CD4-positive, alpha-beta memory T cell (primary cell): ENCODE measurements at regions not wholly inside any gene's neighbourhood (a gene's known extent, or its start where the extent isn't known, plus 50 kb on each side); places are given as distances from the start of the nearest gene placed in this dataset.
"Not testable (repeated sequence)": the region's sequence is repeated elsewhere in the genome, so short reads cannot be mapped to it uniquely, and the experiment has no call there.

Source experiments
- CTCF ChIA-PET: fragments of 350-600 bp; sonication (Branson Sonifier 250); formaldehyde crosslinking; loops from one replicate; lab custom pipeline; 2021; ENCODE audit warnings: inconsistent platforms; ENCODE audit not compliant: partially characterized antibody; lab: Charles Lee
- POLR2A ChIA-PET: fragments of 350-600 bp; sonication (Branson Sonifier 250); formaldehyde crosslinking; loops from one replicate; lab custom pipeline; 2021; ENCODE audit not compliant: partially characterized antibody; lab: Charles Lee
- DNase-seq, 5 donors: peaks; one replicate each; pipeline versions ENCODE4 v3.0.0 to v3.0.0-alpha.2; 2020 to 2022; ENCODE audit warnings: mixed read lengths in 1 of 5
- H3K27ac ChIP-seq: one replicate; pipeline ENCODE4 v1.7.0; 2013; ENCODE audit warnings: low read depth, low read length
- H3K27me3 ChIP-seq: 2 replicates; pipeline ENCODE4 v1.7.0; 2013; ENCODE audit warnings: mild to moderate bottlenecking, low read length, moderate library complexity; ENCODE audit not compliant: insufficient read depth
- H3K36me3 ChIP-seq: 2 replicates; pipeline ENCODE4 v1.7.0; 2013; ENCODE audit warnings: mild to moderate bottlenecking, low read length, moderate library complexity; ENCODE audit not compliant: insufficient read depth
- H3K4me1 ChIP-seq: 2 replicates; pipeline ENCODE4 v1.7.0; 2013; ENCODE audit warnings: mild to moderate bottlenecking, low read length, moderate library complexity; ENCODE audit not compliant: insufficient read depth
- H3K4me3 ChIP-seq, 2 donors: one replicate each; pipeline ENCODE4 v1.7.0; 2013; ENCODE audit warnings: low read length in 2 of 2, mild to moderate bottlenecking in 1 of 2
- H3K9me3 ChIP-seq, 2 donors: one replicate each; pipeline ENCODE4 v1.7.0; 2013; ENCODE audit warnings: low read length in 2 of 2, control low read depth in 1 of 2; ENCODE audit not compliant: control insufficient read depth in 1 of 2
- H3K27ac Mint-ChIP-seq, 7 donors: one replicate each; pipeline ENCODE4 v1.8.0; 2020 to 2021; ENCODE audit warnings: mixed read lengths in 7 of 7, mild to moderate bottlenecking in 6 of 7, inconsistent platforms in 3 of 7, moderate library complexity in 3 of 7
- H3K27me3 Mint-ChIP-seq, 2 donors: one replicate each; pipeline ENCODE4 v1.8.0; 2020 to 2021; ENCODE audit warnings: mixed read lengths in 2 of 2
- H3K36me3 Mint-ChIP-seq, 2 donors: one replicate each; pipeline ENCODE4 v1.8.0; 2020 to 2021; ENCODE audit warnings: mixed read lengths in 2 of 2, inconsistent platforms in 1 of 2, mild to moderate bottlenecking in 1 of 2
- H3K4me1 Mint-ChIP-seq, 4 donors: one replicate each; pipeline ENCODE4 v1.8.0; 2020 to 2021; ENCODE audit warnings: mixed read lengths in 4 of 4, mild to moderate bottlenecking in 1 of 4
- H3K4me3 Mint-ChIP-seq, 8 donors: one replicate each; pipeline ENCODE4 v1.8.0; 2020 to 2021; ENCODE audit warnings: mixed read lengths in 8 of 8, mild to moderate bottlenecking in 7 of 8, moderate library complexity in 6 of 8, inconsistent platforms in 3 of 8
- H3K9me3 Mint-ChIP-seq, 8 donors: one replicate each; pipeline ENCODE4 v1.8.0; 2020 to 2021; ENCODE audit warnings: mixed read lengths in 8 of 8, mild to moderate bottlenecking in 5 of 8, inconsistent platforms in 3 of 8, moderate library complexity in 1 of 8
- intact Hi-C: fragments of 100-400 bp; cut with micrococcal nuclease; formaldehyde crosslinking; loops from one replicate; pipeline ENCODE4 v1.15.1; 2023

DNA sequence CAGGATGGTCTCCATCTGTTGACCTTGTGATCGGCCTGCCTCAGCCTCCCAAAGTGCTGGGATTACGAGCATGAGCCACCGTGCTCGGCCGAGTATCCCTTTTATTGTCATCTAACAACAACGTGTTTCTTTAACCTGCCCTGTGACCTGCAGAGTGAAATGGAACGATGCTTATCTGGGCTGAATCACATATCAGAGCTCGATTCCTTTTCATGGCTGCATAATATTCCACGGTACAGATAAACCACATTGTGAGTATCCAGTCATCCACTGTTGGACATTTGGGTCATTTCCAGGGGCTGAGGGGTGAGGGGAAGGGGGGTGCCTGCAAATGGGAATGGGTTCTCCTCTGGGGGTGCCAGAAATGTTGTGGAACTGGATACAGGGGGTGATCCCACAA lies 260.0 kb downstream of the ASMT start:
- H3K4me1 ChIP-seq = no peaks in the 10 kb centered on the region
- Mint-ChIP-seq H3K9me3 (peaks cover 0 to 26% (median 8%) of the 10 kb centered on the region in 8 donors), H3K27me3 (peaks cover 0 to 2% of the 10 kb centered on the region in 2 donors), H3K27ac (no peak overlapping the region), H3K36me3 (no peaks in the 10 kb centered on the region), H3K4me1 (peaks cover 0 to 3% (median 0%) of the 10 kb centered on the region in 4 donors), H3K4me3 (no peak overlapping the region)
- H3K4me3 ChIP-seq = no peak overlapping the region
- H3K9me3 ChIP-seq = no peaks in the 10 kb centered on the region
- intact Hi-C loops = no loop called here
- H3K27me3 ChIP-seq = no peaks in the 10 kb centered on the region
- ChIA-PET POLR2A (no interaction called here), CTCF (no interaction called here)
- DNase-seq = no peak
- no peak overlapping the region for H3K27ac ChIP-seq
- H3K36me3 ChIP-seq = no peaks in the 10 kb centered on the region

DNA sequence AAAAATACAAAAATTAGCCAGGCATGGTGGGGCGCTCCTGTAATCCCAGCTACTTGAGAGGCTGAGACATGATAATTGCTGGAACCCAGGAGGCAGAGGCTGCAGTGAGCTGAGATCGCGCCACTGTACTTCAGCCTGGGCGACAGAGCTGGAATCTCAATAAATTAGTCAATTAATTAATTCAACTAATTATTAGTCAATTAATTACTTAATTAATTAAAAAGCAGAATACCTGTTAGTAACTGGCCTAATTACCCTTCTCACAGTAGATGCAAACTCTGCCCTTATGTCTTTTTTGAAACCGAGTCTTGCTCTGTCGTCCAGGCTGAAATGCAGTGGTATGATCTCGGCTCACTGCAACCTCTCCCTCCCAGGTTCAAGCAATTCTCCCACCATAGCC lies 261.2 kb downstream of the ASMT start:
- Mint-ChIP-seq H3K4me1 (peaks cover 0 to 1% (median 0%) of the 10 kb centered on the region in 4 donors), H3K27me3 (peaks cover 0 to 2% of the 10 kb centered on the region in 2 donors), H3K4me3 (no peak overlapping the region), H3K9me3 (peaks cover 2 to 26% (median 10%) of the 10 kb centered on the region in 8 donors), H3K36me3 (no peaks in the 10 kb centered on the region), H3K27ac (peak overlapping the region in 1 of 7 donors; percentile 76)
- POLR2A ChIA-PET = no interaction called here
- no peak for DNase-seq
- no peak overlapping the region for H3K27ac ChIP-seq
- H3K9me3 ChIP-seq = no peaks in the 10 kb centered on the region
- no peaks in the 10 kb centered on the region for H3K36me3 ChIP-seq
- intact Hi-C loops = no loop called here
- H3K4me1 ChIP-seq = no peaks in the 10 kb centered on the region
- H3K27me3 ChIP-seq = no peaks in the 10 kb centered on the region
- CTCF ChIA-PET = no interaction called here
- H3K4me3 ChIP-seq = no peak overlapping the region

DNA sequence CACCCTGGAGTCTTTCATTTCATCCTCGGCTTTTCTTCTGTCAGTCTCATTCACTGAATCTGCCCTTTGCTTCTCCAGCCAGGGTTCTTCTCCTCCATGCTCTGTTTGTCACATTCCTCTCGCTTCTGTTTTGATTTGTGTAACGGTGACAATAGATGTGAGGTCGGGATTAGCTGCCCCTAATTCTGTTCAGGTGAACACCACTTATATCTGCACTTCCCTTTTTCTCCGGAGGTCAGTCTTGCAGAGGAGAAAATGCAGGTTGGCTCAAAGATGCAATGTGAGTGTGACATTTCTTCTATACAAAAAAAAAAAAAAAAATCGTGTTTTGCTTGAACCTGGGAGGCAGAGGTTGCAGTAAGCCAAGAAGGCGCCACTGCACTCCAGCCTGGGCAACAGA lies 262.9 kb downstream of the ASMT start:
- DNase-seq = no peak
- Mint-ChIP-seq H3K9me3 (peaks cover 2 to 19% (median 8%) of the 10 kb centered on the region in 8 donors), H3K27me3 (peaks cover 0 to 2% of the 10 kb centered on the region in 2 donors), H3K4me3 (no peak overlapping the region), H3K27ac (no peak overlapping the region), H3K36me3 (no peaks in the 10 kb centered on the region), H3K4me1 (no peaks in the 10 kb centered on the region)
- CTCF ChIA-PET = no interaction called here
- Histone ChIP-seq H3K9me3 (no peaks in the 10 kb centered on the region), H3K4me1 (no peaks in the 10 kb centered on the region), H3K27ac (no peak overlapping the region), H3K4me3 (no peak overlapping the region), H3K27me3 (no peaks in the 10 kb centered on the region), H3K36me3 (no peaks in the 10 kb centered on the region)
- POLR2A ChIA-PET = no interaction called here
- intact Hi-C loops = no loop called here

DNA sequence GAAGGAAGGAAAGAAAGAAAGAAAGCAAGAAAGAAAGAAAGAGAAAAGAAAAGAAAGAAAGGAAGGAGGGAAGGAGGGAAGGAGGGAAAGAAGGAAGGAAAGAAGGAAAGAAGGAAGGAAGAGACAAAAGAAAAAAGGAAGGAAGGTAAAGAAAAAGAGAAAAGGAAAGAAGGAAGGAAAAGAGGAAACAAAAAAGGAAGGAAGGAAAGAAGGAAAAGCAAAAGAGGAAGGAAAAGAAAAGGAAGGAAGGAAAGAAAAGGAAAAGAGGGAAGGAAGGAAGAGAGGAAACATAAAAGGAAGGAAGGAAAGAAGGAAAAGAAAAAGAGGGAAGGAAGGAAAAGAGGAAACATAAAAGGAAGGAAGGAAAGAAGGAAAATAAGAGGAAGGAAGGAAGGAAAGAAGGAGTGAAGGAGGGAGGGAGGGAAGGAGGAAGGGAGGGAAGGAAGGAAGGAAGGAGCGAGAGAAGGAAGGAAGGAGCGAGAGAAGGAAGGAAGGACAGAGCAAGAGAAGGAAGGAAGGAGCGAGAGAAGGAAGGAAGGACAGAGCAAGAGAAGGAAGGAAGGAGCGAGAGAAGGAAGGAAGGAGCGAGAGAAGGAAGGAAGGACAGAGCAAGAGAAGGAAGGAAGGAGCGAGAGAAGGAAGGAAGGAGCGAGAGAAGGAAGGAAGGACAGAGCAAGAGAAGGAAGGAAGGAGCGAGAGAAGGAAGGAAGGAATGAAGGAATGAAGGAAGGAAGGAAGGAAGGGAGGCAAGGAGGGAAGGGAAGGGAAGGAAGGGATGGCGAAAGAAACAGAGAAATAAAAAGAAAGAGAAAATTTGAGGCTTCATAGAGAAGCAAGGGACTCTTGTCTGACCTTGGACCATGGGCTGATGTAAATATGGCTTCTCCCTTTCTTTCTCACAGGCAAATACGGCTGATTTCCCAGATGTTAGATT lies 266.3 kb downstream of the ASMT start:
- H3K4me1 Mint-ChIP-seq, H3K27me3 ChIP-seq, H3K9me3 ChIP-seq, H3K36me3 ChIP-seq, H3K4me1 ChIP-seq, H3K4me3 Mint-ChIP-seq, POLR2A ChIA-PET, H3K4me3 ChIP-seq, CTCF ChIA-PET, H3K27ac ChIP-seq, H3K36me3 Mint-ChIP-seq, intact Hi-C loops, DNase-seq, H3K27me3 Mint-ChIP-seq: not testable (repeated sequence)
- peaks cover 0 to 24% (median 8%) of the 10 kb centered on the region in 8 donors for H3K9me3 Mint-ChIP-seq
- H3K27ac Mint-ChIP-seq = peak overlapping the region in 1 of 7 donors; percentile 79

DNA sequence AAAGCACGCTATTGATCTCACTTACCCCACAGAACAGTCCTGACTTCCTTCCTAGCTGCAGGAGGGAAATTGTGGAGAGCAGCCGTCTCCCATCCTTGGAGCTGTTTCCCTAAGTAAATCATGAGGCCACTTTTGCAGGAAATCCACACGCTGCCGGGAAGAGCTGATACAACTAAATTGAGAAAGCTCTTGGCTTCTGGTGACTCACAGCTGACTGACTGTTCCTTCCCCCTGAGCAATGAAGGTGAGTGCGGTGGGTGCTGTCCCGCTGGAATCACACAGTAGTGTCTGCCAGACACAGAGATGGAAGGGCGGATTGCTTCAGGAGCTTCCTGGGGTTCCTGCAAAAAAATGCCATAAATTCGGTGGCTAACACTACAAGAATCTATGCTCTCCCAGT lies 268.9 kb downstream of the ASMT start:
- no peak overlapping the region for H3K4me3 ChIP-seq
- no peak overlapping the region for H3K27ac ChIP-seq
- Mint-ChIP-seq H3K36me3 (no peaks in the 10 kb centered on the region), H3K27me3 (peaks cover 0 to 5% of the 10 kb centered on the region in 2 donors), H3K27ac (peak overlapping the region in 1 of 7 donors; percentile 47), H3K4me3 (no peak overlapping the region), H3K9me3 (peaks cover 0 to 18% (median 5%) of the 10 kb centered on the region in 8 donors), H3K4me1 (no peaks in the 10 kb centered on the region)
- no peaks in the 10 kb centered on the region for H3K27me3 ChIP-seq
- POLR2A ChIA-PET = no interaction called here
- DNase-seq = no peak
- no peaks in the 10 kb centered on the region for H3K36me3 ChIP-seq
- intact Hi-C loops = no loop called here
- H3K9me3 ChIP-seq = no peaks in the 10 kb centered on the region
- no peaks in the 10 kb centered on the region for H3K4me1 ChIP-seq
- CTCF ChIA-PET = no interaction called here

DNA sequence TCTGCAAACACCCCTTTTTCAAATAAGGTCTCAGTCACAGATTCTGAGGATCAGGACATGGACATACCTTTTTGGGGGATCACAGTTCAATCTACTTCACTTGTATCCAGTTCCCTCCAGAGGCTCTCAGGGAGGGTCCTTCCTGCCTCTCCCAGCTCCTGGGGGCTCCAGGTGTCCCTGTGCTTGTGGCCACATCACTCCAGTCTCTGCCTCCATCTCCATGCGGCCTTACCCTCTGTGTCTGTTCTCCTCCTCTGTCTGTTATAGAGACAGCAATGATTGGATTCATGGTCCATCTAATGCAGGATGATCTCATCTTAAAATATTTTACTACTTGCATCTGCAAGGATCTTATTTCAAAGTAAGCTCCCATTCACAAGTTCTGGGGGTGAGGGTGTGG lies 269.6 kb downstream of the ASMT start:
- H3K27ac Mint-ChIP-seq = no peak overlapping the region
- Histone ChIP-seq H3K36me3 (no peaks in the 10 kb centered on the region), H3K27me3 (no peaks in the 10 kb centered on the region), H3K27ac (no peak overlapping the region), H3K4me3 (no peak overlapping the region), H3K4me1 (no peaks in the 10 kb centered on the region), H3K9me3 (no peaks in the 10 kb centered on the region)
- ChIA-PET CTCF (no interaction called here), POLR2A (no interaction called here)
- no peaks in the 10 kb centered on the region for H3K36me3 Mint-ChIP-seq
- intact Hi-C loops = no loop called here
- DNase-seq = no peak
- H3K4me3 Mint-ChIP-seq = no peak overlapping the region
- H3K27me3 Mint-ChIP-seq = peaks cover 0 to 5% of the 10 kb centered on the region in 2 donors
- peaks cover 0 to 17% (median 3%) of the 10 kb centered on the region in 8 donors for H3K9me3 Mint-ChIP-seq
- no peaks in the 10 kb centered on the region for H3K4me1 Mint-ChIP-seq

DNA sequence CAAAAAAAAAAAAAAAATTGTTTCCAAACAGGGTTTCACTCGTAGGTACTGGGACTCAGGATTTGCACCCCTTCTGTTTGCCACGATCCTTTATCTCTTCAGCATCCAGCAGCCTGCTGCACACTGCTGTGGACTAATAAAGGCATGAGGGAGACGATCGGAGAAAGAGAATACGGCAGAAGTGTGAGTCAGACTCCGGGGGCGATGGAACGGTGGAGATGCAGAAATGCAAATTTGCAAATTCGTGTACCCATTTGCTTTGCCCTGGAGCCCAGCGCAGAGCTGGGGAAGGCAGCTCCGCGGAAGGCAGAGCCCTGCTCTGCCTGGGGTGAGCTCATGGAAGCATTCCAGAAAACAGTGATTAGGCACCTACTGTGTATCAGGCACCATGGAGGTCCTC lies 270.3 kb downstream of the ASMT start:
- H3K27ac Mint-ChIP-seq = no peak overlapping the region
- DNase-seq = no peak
- H3K27ac ChIP-seq = no peak overlapping the region
- H3K9me3 ChIP-seq = no peaks in the 10 kb centered on the region
- H3K36me3 ChIP-seq = no peaks in the 10 kb centered on the region
- H3K36me3 Mint-ChIP-seq = no peaks in the 10 kb centered on the region
- ChIA-PET POLR2A (no interaction called here), CTCF (no interaction called here)
- H3K27me3 Mint-ChIP-seq = peaks cover 0 to 5% of the 10 kb centered on the region in 2 donors
- H3K4me3 Mint-ChIP-seq = no peak overlapping the region
- intact Hi-C loops = no loop called here
- no peaks in the 10 kb centered on the region for H3K4me1 Mint-ChIP-seq
- no peaks in the 10 kb centered on the region for H3K4me1 ChIP-seq
- H3K4me3 ChIP-seq = no peak overlapping the region
- peaks cover 0 to 17% (median under 1%) of the 10 kb centered on the region in 8 donors for H3K9me3 Mint-ChIP-seq
- H3K27me3 ChIP-seq = no peaks in the 10 kb centered on the region
